Frontal cortex (tissue), 3 donors: ENCODE measurements at regions not wholly inside any gene's neighbourhood (a gene's known extent, or its start where the extent isn't known, plus 50 kb on each side); places are given as distances from the start of the nearest gene placed in this dataset.
"Not testable (repeated sequence)": the region's sequence is repeated elsewhere in the genome, so short reads cannot be mapped to it uniquely, and the experiment has no call there.

ENCODE experiments used
- DNase-seq, 2 donors: peaks; one replicate each; pipeline ENCODE4 v3.0.0; 2012; ENCODE audit warnings: low spot score in 2 of 2
- FAIRE-seq: peaks from 2 replicates; lab custom pipeline; 2012; peaks lifted over from hg19 to GRCh38; lab: Jason Lieb, UNC
- donor health status: control.
- donor health status: control.
- donor health status: control.

- DNase-seq (no peak), FAIRE-seq (no peak)
These were observed 274.8 kb upstream of the SYNCRIP start for GRCh38 chr6:85917522-85917921.

DNA sequence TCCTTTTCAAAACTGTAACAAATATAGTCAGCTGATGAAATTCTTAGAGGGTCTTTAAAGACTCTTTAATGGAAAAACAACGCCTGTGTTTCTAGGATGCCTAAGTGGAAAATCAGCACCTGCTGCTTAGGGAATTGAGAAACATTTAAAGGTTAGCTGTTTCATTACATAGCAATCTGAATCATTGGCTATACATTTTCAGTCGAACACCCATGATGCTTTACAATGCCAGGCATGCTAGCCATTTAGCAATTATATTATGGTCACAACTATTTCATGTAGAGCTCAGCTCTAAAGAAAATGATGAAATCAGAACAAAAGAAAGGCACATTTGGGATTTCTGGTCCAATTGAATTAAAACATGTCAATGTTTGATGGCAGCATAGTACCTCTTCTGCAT, 270.3 kb upstream of the SYNCRIP start:
- no peak for DNase-seq
- FAIRE-seq: no peak

GRCh38 chr6:85912582-85912981, 269.9 kb upstream of the SYNCRIP start:
- FAIRE-seq: no peak
- no peak for DNase-seq

DNA sequence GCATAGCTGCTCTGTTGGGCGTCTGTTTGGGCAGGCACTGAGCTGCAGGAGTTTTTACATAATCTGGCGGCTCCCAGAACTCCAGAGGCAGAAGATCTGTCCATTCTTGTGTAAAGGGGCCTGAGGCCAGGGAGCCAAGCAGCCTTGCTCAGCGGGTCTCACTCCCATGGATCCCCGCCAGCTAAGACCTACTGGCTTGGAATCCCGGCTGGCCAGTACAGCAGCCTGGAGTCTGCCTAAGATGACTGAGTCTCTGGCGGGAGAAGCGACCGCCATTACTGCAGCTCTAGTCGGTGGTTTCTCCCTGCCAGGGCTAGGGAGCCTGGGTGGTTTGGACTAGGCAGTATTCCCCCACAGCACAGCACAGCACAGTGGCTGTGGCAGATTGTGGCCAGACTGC, 268.4 kb upstream of the SYNCRIP start:
- DNase-seq: no peak
- FAIRE-seq: no peak

DNA sequence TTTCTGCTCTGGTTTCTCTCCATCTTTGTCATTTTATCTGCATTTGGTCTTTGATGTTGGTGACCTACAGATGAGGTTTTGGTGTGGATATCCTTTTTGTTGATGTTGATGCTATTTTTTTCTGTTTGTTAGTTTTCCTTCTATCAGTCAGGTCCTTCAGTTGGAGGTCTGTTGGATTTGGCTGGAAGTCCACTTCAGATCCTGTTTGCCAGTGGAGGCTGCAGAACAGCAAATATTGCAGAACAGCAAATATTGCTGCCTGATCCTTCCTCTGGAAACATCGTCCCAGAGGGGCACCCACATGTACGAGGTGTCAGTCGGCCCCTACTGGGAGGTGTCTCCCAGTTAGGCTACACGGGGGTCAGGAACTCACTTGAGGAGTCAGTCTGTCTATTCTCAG, 265.4 kb upstream of the SYNCRIP start:
- not testable (repeated sequence) for DNase-seq, FAIRE-seq

GRCh38 chr6:85892346-85892745, 249.7 kb upstream of the SYNCRIP start:
- DNase-seq (no peak), FAIRE-seq (no peak)

DNA sequence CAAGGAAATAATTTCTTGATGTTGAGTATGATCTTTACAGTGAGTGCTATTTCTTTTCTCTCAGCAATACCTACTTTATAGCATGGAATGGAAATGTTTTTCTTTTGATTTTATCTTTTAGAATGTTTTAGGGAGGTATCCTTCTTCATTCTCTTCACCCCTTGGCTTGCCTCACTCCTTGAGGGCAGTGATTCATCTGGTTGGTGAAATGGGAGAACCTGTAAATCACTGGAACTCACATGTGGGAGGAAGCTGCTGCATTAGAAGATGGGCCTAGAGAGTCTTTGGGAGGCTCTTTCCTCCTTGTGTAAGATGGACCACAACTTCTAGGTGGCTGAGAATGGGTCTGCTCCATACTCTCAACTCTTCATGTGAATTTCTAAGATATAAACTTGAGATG, 244.8 kb upstream of the SYNCRIP start:
- DNase-seq (no peak), FAIRE-seq (no peak)

DNA sequence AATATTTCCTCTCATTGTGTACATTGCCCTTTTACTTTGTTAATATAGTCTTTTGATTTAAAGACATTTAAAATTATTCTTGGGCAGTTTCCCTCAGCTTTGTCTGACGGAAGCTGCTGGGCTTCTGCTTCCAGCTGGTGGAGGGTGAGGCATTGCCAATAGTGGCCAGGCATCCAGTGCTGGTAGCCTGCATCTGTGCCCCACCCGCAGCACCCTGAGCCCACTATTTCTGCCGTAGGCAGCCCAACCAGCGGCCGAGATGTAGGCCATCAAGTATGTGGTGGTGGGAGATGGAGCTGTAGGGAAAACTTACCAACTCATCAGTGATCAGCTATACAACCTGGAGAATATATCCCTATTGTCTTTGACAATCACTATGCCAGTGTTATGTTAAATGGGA, 226.0 kb upstream of the SYNCRIP start:
- FAIRE-seq (no peak), DNase-seq (no peak)

DNA sequence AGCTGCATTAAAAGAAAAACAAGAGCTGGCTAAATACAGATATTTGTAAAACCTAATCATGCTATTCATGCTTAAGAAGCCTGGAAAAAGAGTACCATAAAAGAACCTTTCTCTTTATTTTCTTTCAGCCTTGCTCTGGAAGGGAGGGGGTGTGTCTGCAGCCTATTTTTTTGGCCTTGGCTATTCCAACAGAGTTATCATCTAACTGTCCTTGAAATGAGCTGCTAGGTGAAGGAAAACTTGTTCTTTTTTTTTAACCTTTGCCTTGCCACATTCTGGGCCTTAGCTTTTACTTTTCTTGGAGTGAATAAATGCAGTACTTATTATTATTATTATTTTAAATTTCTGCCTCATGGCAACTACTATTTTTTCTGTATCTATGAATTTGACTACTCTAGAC, 224.9 kb upstream of the SYNCRIP start:
- FAIRE-seq: no peak
- no peak for DNase-seq

DNA sequence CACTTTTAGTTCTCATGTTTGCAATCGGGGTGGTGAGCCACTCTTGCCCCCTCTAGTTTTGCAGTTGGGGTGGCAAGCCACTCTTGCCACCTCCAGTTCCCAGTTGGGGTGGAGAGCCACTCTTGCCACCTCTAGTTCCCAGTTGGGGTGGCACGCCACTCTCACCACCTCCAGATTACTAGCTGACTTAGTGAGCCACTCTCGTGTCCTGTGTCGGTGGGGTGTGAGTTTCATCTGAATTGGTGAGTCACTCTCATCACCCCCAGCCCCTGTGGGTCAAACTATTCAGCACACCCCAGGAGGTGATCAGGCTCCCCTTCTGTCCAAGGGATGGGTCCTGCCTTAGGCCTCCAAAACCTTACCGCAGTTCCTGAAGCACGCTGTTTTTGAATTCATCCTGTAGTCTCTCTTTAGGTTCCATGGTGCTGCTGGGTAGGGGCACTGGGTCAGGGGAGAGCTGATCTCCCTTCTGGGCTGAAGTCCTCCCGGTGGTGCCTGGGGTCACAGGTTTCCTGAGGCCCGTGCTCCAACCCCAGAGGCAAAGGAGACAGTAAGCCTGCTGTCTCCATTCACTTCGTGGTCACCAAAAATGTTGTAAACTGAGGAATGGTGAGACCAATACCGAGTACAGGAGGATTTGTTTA, 224.2 kb upstream of the SYNCRIP start:
- no peak for FAIRE-seq
- DNase-seq: no peak

- DNase-seq: no peak
- FAIRE-seq: no peak
These were observed 223.7 kb upstream of the SYNCRIP start for GRCh38 chr6:85866370-85866730.

GRCh38 chr6:85865420-85866369, 223.0 kb upstream of the SYNCRIP start:
- no peak for DNase-seq
- FAIRE-seq: no peak

DNA sequence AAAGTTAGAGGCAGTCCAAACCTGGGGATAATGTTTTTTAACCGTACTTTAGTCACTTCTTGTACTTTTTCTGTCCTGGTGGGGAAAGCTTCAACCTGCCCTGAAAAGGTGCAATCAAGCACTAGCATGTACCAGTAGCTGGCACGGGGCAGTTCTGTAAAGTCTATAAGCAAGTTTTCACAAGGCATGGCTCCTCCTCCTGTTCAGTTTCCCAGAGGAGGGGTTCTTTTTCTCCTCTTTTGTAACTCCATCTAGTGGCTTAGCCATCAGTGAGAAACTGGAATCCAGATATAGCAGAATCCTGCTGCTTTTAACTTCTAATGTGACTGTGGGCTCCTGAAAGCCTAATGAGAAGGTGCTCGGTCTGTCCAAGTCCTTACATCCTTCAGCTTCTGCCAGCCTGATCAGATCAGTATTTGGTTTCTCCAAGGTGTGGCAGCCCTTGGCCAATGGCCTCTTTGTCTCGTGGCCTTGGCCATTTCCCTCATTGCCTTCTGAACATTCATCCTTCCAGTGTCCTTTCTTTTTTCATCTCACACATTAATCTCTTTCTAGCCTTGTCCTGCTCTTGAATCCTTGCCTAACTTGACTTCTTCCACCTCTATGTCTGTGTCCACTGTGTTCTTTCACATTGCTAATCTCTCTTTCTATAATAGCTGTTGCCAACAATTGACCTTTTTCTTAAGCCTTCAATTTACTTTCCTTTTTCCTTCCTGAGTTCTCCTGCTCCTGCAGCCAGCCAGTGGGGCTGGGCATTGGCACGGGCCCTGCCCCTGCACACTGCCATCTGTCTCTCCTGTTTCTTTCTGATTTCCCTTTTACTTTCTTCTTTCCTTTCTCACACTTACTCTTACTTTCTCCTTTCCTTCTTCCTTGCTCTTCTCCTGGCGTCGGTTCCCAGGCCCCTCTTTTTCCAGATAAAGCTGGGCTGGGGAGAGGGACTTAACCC, 222.0 kb upstream of the SYNCRIP start:
- FAIRE-seq: no peak
- DNase-seq: no peak

DNA sequence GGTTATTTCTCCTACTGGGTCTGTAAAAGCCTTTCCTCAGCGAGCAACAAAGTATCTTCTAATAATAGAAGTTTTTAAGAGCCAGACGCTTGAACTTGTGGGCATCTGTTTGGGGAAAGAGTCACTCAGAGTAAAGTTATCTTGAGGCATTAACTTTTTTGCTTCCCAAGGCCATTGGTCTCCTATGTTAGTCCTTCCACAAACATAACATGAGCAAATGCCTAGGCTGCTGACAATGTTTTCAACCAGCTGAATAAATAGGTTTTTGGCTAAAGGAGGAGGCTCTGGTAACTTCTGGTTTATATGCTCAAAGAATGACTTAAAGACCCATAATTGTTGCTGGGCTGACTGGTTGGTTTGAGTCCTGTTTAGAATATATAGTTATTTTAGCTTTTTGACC, 213.5 kb upstream of the SYNCRIP start:
- FAIRE-seq (no peak), DNase-seq (no peak)

DNA sequence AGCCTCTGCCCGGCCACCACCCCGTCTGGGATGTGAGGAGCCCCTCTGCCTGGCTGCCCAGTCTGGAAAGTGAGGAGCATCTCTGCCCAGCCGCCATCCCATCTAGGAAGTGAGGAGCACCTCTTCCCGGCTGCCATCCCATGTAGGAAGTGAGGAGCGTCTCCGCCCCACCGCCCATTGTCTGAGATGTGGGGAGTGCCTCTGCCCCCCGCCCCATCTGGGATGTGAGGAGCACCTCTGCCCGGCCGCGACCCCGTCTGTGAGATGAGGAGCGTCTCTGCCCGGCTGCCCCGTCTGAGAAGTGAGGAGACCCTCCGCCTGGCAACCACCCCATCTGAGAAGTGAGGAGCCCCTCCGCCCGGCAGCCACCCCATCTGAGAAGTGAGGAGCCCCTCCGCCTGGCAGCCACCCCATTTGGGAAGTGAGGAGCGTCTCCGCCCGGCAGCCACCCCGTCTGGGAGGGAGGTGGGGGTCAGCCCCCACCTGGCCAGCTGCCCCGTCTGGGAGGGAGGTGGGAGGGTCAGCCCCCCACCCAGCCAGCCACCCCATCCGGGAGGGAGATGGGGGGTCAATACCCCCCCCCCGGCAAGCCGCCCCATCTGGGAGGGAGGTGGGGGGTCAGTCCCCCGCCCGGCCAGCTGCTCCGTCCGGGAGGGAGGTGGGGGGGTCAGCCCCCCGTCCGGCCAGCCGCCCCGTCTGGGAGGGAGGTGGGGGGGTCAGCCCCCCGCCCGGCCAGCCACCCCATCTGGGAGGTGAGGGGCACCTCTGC, 195.8 kb upstream of the SYNCRIP start:
- not testable (repeated sequence) for DNase-seq, FAIRE-seq

- no peak for FAIRE-seq
These were observed 186.3 kb upstream of the SYNCRIP start for GRCh38 chr6:85828973-85829372.

DNA sequence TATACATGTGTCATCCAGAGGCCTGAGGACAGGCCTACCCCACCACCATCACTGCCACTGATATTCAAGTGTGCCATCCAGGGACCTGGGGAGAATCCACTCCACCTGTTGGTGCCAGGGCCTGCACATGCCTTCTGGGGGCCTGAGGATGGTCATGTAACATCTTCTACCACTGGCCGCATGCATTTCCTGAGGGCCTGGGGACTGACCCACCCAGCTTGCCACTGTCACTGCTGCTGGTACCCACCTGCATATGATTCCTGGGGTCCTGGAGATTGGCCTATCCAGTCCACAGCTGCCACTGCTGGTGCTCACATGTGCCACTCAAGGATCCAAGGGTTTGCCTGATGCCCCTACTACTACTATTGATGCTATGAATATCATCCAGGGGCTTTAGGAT, 184.3 kb upstream of the SYNCRIP start:
- FAIRE-seq: no peak
- no peak for DNase-seq

More at GRCh38 chr6:85828973-85829372, 186.3 kb upstream of the SYNCRIP start:
- DNase-seq: no peak

DNA sequence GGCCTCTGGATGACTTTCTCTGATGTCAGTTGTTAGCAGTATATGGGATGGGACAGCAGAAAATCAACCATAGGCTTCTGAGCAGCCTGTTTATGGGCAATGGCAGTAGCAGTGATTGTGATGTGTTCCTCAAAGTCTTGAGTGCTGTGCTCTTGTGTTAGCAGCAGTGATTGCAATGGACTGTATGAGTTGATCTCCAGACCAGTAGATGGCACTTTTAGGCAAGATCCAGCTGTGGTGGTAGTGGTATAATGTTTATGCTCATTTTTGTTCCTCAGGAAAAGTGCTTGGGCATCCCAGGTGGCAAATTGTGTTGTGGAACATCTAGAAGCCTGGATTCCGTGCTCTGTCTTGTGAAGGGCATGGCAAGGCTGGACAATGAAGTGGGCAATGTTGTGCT, 181.6 kb upstream of the SYNCRIP start:
- DNase-seq (no peak), FAIRE-seq (no peak)

GRCh38 chr6:85810558-85810957, 167.9 kb upstream of the SYNCRIP start:
- FAIRE-seq (no peak), DNase-seq (no peak)

- no peak for FAIRE-seq
- no peak for DNase-seq
These were observed 161.0 kb upstream of the SYNCRIP start for GRCh38 chr6:85803721-85804120.
